ENCODE measurements at regions not wholly inside any gene's neighbourhood (a gene's known extent, or its start where the extent isn't known, plus 50 kb on each side); places are given as distances from the start of the nearest gene placed in this dataset.

DNA sequence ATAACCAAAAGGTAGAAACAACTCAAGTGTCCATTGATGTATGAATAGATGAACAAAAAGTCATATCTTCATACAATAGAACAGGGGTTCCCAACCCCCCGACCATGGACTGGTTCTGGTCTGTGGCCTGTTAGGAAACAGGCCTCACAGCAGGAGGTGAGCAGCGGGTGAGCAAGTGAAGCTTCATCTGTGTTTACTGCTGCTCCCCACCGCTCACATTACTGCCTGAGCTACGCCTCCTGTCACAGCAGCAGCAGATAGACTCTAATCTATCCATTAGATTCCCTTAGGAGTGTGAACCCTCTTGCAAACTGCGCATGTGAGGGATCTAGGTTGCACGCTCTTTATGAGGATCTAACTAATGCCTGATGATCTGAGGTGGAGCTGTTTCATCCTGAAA, 478.0 kb downstream of the BRINP1 start:
- H3K36me3 ChIP-seq (replicated peaks), result no peaks in the 10 kb centered on the region
- no peaks in the 10 kb centered on the region for H3K27me3 ChIP-seq (replicated peaks)
- in situ Hi-C loops (cut with HindIII; ENCODE audit: low pct_ligation_motif_present, low sequenced_read_pairs), result no loop called here
- H3K27ac ChIP-seq, result no peak overlapping the region
- TF ChIP-seq, protein P1, sequence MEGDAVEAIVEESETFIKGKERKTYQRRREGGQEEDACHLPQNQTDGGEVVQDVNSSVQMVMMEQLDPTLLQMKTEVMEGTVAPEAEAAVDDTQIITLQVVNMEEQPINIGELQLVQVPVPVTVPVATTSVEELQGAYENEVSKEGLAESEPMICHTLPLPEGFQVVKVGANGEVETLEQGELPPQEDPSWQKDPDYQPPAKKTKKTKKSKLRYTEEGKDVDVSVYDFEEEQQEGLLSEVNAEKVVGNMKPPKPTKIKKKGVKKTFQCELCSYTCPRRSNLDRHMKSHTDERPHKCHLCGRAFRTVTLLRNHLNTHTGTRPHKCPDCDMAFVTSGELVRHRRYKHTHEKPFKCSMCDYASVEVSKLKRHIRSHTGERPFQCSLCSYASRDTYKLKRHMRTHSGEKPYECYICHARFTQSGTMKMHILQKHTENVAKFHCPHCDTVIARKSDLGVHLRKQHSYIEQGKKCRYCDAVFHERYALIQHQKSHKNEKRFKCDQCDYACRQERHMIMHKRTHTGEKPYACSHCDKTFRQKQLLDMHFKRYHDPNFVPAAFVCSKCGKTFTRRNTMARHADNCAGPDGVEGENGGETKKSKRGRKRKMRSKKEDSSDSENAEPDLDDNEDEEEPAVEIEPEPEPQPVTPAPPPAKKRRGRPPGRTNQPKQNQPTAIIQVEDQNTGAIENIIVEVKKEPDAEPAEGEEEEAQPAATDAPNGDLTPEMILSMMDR (IDR thresholded peaks at IDR 0.05; ENCODE audit: low read depth, low read length, missing control alignments), result no peak
- no peak for DNase-seq
- H3K4me3 ChIP-seq (ENCODE audit: low read depth, low read length), result no peak overlapping the region

DNA sequence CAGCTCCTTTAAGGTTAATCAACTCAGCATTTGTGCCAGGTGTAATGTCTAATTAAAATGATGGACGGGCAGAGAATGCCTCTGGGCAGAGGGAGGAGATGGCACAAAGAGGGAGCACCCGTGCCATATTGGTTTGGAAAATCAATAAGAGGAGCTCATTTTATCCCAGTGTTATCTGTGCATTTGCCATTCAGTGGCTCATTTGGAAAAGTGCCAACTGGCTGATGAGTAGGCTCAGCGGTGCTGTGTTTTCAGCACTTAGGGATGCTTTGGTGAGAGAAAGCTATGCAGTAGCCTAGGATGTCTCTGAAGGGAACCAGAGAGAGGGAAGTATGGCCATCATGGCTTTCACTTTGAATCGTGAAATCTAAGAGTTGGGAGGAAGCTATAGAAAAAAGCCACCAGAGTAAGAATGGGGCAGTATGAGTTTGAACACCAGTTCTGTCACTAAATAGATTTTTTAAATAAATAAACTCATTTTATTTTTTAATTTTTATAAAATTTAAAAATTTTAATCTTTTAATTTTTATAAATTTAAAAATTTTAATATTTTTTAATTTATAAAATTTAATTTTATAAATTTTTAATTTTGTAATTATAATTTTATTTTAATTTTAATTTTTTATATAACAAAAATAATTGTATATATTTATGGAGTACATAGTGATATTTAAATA, 472.8 kb downstream of the BRINP1 start:
- H3K27me3 ChIP-seq (replicated peaks), result no peaks in the 10 kb centered on the region

DNA sequence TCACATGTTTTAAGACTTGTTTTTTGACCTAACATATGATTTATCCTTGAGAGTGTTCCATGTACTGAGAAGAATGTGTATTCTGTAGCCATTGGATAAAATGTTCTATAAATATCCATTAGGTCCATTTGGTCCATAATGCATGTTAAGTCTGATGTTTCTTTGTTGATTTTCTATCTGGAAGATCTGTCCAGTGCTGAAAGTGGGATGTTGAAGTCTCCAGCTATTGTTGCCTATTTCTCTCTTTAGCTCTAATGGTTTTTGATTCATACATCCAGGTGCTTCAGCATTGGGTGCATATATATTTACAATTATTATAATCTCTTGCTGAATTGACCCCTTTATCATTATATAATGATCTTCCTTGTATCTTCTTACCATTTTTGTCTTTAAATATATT, 451.1 kb downstream of the BRINP1 start:
- Histone ChIP-seq H3K36me3 (replicated peaks) (no peaks in the 10 kb centered on the region), H3K4me3 (ENCODE audit: low read depth, low read length) (no peak overlapping the region), H3K27me3 (replicated peaks) (no peaks in the 10 kb centered on the region), H3K27ac (no peak overlapping the region)
- DNase-seq, result no peak
- TF ChIP-seq, protein P1 (IDR thresholded peaks at IDR 0.05; ENCODE audit: low read depth, low read length, missing control alignments), result no peak
- in situ Hi-C loops (cut with HindIII; ENCODE audit: low pct_ligation_motif_present, low sequenced_read_pairs), result no loop called here

More for the DNA sequence above, 472.8 kb downstream of the BRINP1 start:
- H3K27ac ChIP-seq, result no peak overlapping the region
- TF ChIP-seq, protein P1 (IDR thresholded peaks at IDR 0.05; ENCODE audit: low read depth, low read length, missing control alignments), result no peak
- DNase-seq, result no peak
- in situ Hi-C loops (cut with HindIII; ENCODE audit: low pct_ligation_motif_present, low sequenced_read_pairs), result no loop called here
- H3K36me3 ChIP-seq (replicated peaks), result no peaks in the 10 kb centered on the region
- no peak overlapping the region for H3K4me3 ChIP-seq (ENCODE audit: low read depth, low read length)

DNA sequence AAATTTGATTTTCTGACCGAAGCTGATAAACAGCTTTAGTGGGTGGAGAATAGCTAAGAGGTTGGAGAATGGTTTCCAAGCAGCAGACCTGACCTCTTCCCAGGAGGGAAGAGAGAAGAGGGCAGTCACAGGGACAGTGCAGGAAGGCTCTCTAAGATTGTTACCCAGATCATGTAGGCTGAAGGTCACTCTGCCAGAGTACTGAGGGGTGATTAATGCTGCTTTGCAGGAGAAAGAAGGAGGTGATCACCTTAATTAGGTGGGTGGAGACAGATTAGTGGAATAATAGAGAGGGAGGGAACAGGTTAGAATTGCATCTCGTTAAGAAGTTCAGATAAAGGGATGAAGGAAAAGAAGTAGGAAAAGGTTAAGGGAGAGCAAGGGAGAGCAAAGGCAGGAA, 440.5 kb downstream of the BRINP1 start:
- in situ Hi-C loops (cut with HindIII; ENCODE audit: low pct_ligation_motif_present, low sequenced_read_pairs), result no loop called here
- no peaks in the 10 kb centered on the region for H3K27me3 ChIP-seq (replicated peaks)
- no peak overlapping the region for H3K4me3 ChIP-seq (ENCODE audit: low read depth, low read length)
- no peaks in the 10 kb centered on the region for H3K36me3 ChIP-seq (replicated peaks)
- TF ChIP-seq, protein P1 (IDR thresholded peaks at IDR 0.05; ENCODE audit: low read depth, low read length, missing control alignments), result no peak
- no peak for DNase-seq
- H3K27ac ChIP-seq, result no peak overlapping the region

DNA sequence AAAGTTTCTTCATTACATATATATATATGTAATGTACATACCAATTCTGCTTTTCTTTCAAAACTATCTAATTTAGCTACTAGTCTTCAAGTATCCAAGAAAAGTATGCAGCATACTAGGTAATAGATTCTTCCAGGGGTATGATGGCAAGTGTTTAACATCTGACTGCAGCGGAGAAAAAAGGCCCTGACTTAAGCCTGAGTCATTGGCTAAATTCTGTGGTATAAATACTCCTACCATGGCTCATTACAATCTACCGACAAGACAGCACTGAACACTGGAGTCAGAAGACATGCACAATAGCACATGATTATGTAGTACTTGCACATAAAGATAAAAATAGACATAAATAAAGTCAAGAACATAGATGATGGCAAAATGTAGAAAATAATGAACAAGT, 439.9 kb downstream of the BRINP1 start:
- H3K36me3 ChIP-seq (replicated peaks), result no peaks in the 10 kb centered on the region
- DNase-seq, result no peak
- no peak overlapping the region for H3K4me3 ChIP-seq (ENCODE audit: low read depth, low read length)
- in situ Hi-C loops (cut with HindIII; ENCODE audit: low pct_ligation_motif_present, low sequenced_read_pairs), result no loop called here
- H3K27me3 ChIP-seq (replicated peaks), result no peaks in the 10 kb centered on the region
- TF ChIP-seq, protein P1 (IDR thresholded peaks at IDR 0.05; ENCODE audit: low read depth, low read length, missing control alignments), result no peak
- H3K27ac ChIP-seq, result no peak overlapping the region

DNA sequence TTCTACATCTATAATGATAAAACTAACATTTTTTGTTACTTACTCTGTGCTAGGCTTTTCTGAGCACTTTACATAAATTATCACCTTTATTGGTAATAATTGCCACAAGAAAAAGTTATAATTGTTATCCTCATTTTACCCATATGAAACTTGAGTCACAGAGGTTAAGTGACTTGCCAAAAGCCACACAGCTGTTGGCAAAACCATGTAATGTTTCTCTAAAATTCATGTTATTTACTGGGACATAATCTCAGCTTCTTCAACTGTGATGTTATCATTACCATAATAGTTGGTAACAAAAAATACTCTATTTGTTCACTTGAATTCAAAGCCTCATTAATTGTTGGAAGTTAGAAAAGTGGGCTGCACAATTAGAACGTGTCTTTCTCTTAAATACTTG, 437.3 kb downstream of the BRINP1 start:
- in situ Hi-C loops (cut with HindIII; ENCODE audit: low pct_ligation_motif_present, low sequenced_read_pairs), result no loop called here

More for the DNA sequence above, 437.3 kb downstream of the BRINP1 start:
- no peak overlapping the region for H3K27ac ChIP-seq
- TF ChIP-seq, protein P1 (IDR thresholded peaks at IDR 0.05; ENCODE audit: low read depth, low read length, missing control alignments), result no peak
- no peak for DNase-seq
- H3K4me3 ChIP-seq (ENCODE audit: low read depth, low read length), result no peak overlapping the region
- H3K27me3 ChIP-seq (replicated peaks), result no peaks in the 10 kb centered on the region
- H3K36me3 ChIP-seq (replicated peaks), result no peaks in the 10 kb centered on the region
